OCI-LY3 (cell line): ENCODE measurements at regions not wholly inside any gene's neighbourhood (a gene's known extent, or its start where the extent isn't known, plus 50 kb on each side); places are given as distances from the start of the nearest gene placed in this dataset.

ENCODE experiments used
- H2AFZ ChIP-seq: fragments of 200-600, 300-600 bp; shearing (Covaris generic); 2 replicates; pipeline ENCODE4 v1.6.0; 2014; ENCODE audit warnings: antibody characterized with exemption, low read depth, low read length
- H3K27ac ChIP-seq: fragments of 200-600, 300-600 bp; sonication (generic); 2 replicates; pipeline ENCODE4 v1.5.1; 2014; ENCODE audit warnings: mild to moderate bottlenecking, low read length, moderate library complexity, mixed read lengths
- H3K27me3 ChIP-seq: fragments of 200-600, 300-600 bp; sonication (generic); 2 replicates; pipeline ENCODE4 v1.6.1; 2014; ENCODE audit warnings: low read depth, low read length, mixed read lengths
- H3K36me3 ChIP-seq: fragments of 200-600, 300-600 bp; sonication (generic); replicated peaks from 2 replicates; pipeline ENCODE3; 2014; ENCODE audit warnings: low read depth, low read length, mixed read lengths
- H3K4me1 ChIP-seq: fragments of 300-600, 200-600 bp; sonication (generic); 2 replicates; pipeline ENCODE4 v1.6.1; 2014; ENCODE audit warnings: low read length, mixed read lengths
- H3K4me2 ChIP-seq: fragments of 200-600, 300-600 bp; sonication (generic); 2 replicates; pipeline ENCODE4 v1.6.1; 2014; ENCODE audit warnings: low read length, mixed read lengths
- H3K4me3 ChIP-seq: fragments of 300-600, 200-600 bp; sonication (generic); 2 replicates; pipeline ENCODE4 v1.5.1; 2014; ENCODE audit warnings: antibody characterized with exemption, mild to moderate bottlenecking, low read length, moderate library complexity
- H3K79me2 ChIP-seq: fragments of 300-600, 200-600 bp; shearing (Covaris generic); 2 replicates; pipeline ENCODE4 v1.6.1; 2014; ENCODE audit warnings: mild to moderate bottlenecking, low read length, mixed read lengths
- H3K9ac ChIP-seq: fragments of 300-600, 200-600 bp; shearing (Covaris generic); 2 replicates; pipeline ENCODE4 v1.6.0; 2014; ENCODE audit warnings: mild to moderate bottlenecking, low read length, moderate library complexity
- H3K9me3 ChIP-seq: fragments of 200-600, 300-600 bp; shearing (Covaris generic); 2 replicates; pipeline ENCODE4 v1.6.1; 2014; ENCODE audit warnings: low read length, mixed read lengths; ENCODE audit not compliant: insufficient read depth
- H4K20me1 ChIP-seq: fragments of 200-600, 300-600 bp; sonication (generic); 2 replicates; pipeline ENCODE4 v1.6.1; 2016; ENCODE audit warnings: low read length, mixed read lengths; ENCODE audit not compliant: insufficient read depth
- EZH2phosphoT487 ChIP-seq: fragments of 200-600 bp; shearing (Covaris generic); IDR thresholded peaks from 2 replicates; pipeline ENCODE4 v1.6.1; 2018; ENCODE audit warnings: antibody characterized with exemption, mixed run types, low read depth
- TF ChIP-seq, protein P1 (sequence below): fragments of 200-600, 300-600 bp; sonication (generic); IDR thresholded peaks from 2 replicates; pipeline ENCODE4 v1.5.1; 2014; ENCODE audit warnings: antibody characterized with exemption, low read length, low read depth

DNA sequence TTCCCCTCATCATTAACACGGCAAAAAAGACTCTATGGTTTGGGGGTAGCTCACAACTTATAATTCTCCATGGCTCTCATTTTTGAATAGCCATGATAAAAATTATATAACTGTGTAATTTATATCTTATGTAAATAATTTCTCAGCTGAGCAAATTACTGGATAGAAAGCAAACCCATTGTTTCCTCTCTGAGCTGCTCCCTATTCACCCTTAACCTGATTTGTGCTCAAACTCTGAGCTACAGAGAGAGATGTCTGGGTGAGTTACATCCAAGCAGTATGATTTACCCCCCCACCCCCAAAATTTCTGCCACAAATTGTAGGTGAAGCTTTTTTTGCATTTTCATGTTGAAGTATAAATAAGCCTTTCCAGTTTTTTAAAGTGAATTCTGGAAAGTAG, 123.7 kb downstream of the TFCP2L1 start:
- no peaks in the 10 kb centered on the region for H3K79me2 ChIP-seq

DNA sequence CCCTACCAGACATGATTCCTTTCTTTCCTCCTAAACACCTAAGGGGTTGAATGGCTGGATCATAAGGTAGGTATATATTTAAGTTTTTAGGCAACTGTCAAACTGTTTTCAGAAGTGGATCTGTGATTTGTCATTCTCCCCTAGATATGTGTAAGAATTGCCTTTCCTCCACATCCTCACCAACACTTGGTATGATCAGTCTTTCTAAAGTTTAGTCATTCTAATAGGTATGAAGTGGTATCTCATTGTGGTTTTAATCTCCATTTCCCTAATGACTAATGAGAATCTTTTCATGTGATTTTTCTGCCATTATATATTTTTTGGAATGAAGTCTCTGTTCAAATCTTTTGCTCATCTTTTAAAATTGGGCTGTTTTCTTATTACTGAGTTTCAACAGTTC, 122.1 kb downstream of the TFCP2L1 start:
- Histone ChIP-seq H2AFZ (no peak overlapping the region), H3K4me2 (no peak overlapping the region), H3K9me3 (peaks cover 4% of the 10 kb centered on the region; the same call in 1 of the 2 replicates), H3K36me3 (no peaks in the 10 kb centered on the region), H3K79me2 (no peaks in the 10 kb centered on the region), H3K4me1 (no peaks in the 10 kb centered on the region), H3K4me3 (no peak overlapping the region), H4K20me1 (no peaks in the 10 kb centered on the region), H3K27ac (no peak overlapping the region), H3K9ac (no peak overlapping the region), H3K27me3 (no peaks in the 10 kb centered on the region; the same call in 1 of the 2 replicates)
- no peak for TF ChIP-seq EZH2phosphoT487

More for the DNA sequence above, 123.7 kb downstream of the TFCP2L1 start:
- Histone ChIP-seq H3K4me2 (no peak overlapping the region), H3K9ac (no peak overlapping the region), H3K27ac (no peak overlapping the region), H3K4me3 (no peak overlapping the region), H3K27me3 (no peaks in the 10 kb centered on the region), H3K9me3 (peaks cover 7% of the 10 kb centered on the region; the same call in 1 of the 2 replicates), H3K4me1 (no peaks in the 10 kb centered on the region), H3K36me3 (no peaks in the 10 kb centered on the region), H2AFZ (no peak overlapping the region), H4K20me1 (no peaks in the 10 kb centered on the region)
- TF ChIP-seq, protein P1, sequence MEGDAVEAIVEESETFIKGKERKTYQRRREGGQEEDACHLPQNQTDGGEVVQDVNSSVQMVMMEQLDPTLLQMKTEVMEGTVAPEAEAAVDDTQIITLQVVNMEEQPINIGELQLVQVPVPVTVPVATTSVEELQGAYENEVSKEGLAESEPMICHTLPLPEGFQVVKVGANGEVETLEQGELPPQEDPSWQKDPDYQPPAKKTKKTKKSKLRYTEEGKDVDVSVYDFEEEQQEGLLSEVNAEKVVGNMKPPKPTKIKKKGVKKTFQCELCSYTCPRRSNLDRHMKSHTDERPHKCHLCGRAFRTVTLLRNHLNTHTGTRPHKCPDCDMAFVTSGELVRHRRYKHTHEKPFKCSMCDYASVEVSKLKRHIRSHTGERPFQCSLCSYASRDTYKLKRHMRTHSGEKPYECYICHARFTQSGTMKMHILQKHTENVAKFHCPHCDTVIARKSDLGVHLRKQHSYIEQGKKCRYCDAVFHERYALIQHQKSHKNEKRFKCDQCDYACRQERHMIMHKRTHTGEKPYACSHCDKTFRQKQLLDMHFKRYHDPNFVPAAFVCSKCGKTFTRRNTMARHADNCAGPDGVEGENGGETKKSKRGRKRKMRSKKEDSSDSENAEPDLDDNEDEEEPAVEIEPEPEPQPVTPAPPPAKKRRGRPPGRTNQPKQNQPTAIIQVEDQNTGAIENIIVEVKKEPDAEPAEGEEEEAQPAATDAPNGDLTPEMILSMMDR = no peak
- no peak for TF ChIP-seq EZH2phosphoT487

DNA sequence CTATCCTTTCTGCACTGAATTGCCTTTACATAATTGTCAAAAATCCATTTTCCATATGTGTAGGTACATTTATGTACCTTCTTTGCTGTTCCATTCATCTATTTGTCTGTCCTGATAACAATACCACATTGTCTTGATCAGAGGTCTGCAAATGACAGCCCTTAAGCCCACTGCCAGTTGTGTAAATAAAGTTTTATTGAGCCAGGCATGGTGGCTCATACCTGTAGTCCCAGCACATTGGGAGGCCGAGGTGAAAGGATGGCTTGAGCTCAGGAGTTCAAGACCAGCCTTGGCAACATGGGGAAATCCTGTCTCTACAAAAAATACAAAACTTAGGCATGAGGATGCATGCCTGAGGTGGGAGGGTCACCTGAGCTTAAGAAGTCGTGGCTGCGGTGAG, 121.0 kb downstream of the TFCP2L1 start:
- Histone ChIP-seq H3K9ac (no peak overlapping the region), H2AFZ (no peak overlapping the region), H3K4me2 (no peak overlapping the region), H3K79me2 (no peaks in the 10 kb centered on the region), H3K36me3 (no peaks in the 10 kb centered on the region), H3K9me3 (no peaks in the 10 kb centered on the region), H3K4me3 (no peak overlapping the region), H3K27ac (no peak overlapping the region), H3K4me1 (no peaks in the 10 kb centered on the region), H4K20me1 (no peaks in the 10 kb centered on the region), H3K27me3 (no peaks in the 10 kb centered on the region; the same call in 1 of the 2 replicates)
- TF ChIP-seq, protein P1 = no peak
- TF ChIP-seq EZH2phosphoT487 = no peak

DNA sequence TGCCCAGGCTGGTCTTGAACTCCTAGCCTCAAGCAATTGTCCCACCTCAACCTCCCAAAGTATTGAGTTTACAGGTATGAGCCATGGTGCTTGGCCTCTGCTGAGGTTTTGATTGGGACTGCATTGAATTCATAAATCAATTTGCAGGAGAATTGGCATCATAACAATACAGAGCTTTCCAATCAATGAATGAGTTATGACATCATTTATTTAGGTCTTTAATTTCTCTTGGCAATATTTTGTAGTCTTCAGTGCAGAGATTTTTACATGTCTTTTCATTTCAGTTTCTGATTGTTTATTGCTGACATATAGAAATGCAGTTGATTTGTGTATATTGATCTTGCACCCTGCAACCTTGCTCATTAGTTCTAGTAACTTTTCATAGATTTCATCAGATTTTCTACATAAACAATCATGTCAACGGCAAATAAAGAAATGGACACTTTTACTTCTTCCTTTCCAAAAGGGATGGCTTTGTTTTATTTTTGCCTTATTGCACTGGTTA, 119.9 kb downstream of the TFCP2L1 start:
- Histone ChIP-seq H3K9ac (no peak overlapping the region), H2AFZ (no peak overlapping the region), H3K4me3 (no peak overlapping the region), H3K79me2 (no peaks in the 10 kb centered on the region), H3K9me3 (no peaks in the 10 kb centered on the region), H4K20me1 (no peaks in the 10 kb centered on the region), H3K27me3 (no peaks in the 10 kb centered on the region; the same call in 1 of the 2 replicates), H3K4me1 (no peaks in the 10 kb centered on the region), H3K36me3 (no peaks in the 10 kb centered on the region), H3K4me2 (no peak overlapping the region), H3K27ac (no peak overlapping the region)
- TF ChIP-seq, protein P1 = no peak
- TF ChIP-seq EZH2phosphoT487 = no peak
